ENCODE measurements at regions not wholly inside any gene's neighbourhood (a gene's known extent, or its start where the extent isn't known, plus 50 kb on each side); places are given as distances from the start of the nearest gene placed in this dataset.

GRCh38 chr5:83839788-83840187, 119.1 kb upstream of the HAPLN1 start:
- no TSS peak for BruUV-seq (replicated peaks)
- Histone ChIP-seq H3K79me2 (ENCODE audit: low read length) (no peaks in the 10 kb centered on the region), H3K27me3 (ENCODE audit: low read length) (no peaks in the 10 kb centered on the region), H3K36me3 (ENCODE audit: low read depth, low read length) (no peaks in the 10 kb centered on the region), H3F3A (ENCODE audit: low read length, unreplicated experiment) (no peaks in the 10 kb centered on the region), H3K4me2 (ENCODE audit: low read length) (no peak overlapping the region), H3K9me3 (ENCODE audit: low read length) (no peaks in the 10 kb centered on the region), H2AFZ (ENCODE audit: low read length) (no peak overlapping the region), H3K4me1 (ENCODE audit: insufficient read depth, low read length) (no peaks in the 10 kb centered on the region), H3K4me3 (ENCODE audit: low read length) (no peak overlapping the region), H3K9ac (ENCODE audit: low read length) (no peak overlapping the region), H4K20me1 (ENCODE audit: low read length) (no peaks in the 10 kb centered on the region), H3K9me2 (replicated peaks; ENCODE audit: low read length) (no peaks in the 10 kb centered on the region), H3K27ac (ENCODE audit: low read length) (no peak overlapping the region)
- DNase-seq (no peak), ATAC-seq (no peak)
- ChIA-PET CTCF (no interaction called here), POLR2A (ENCODE audit: unreplicated experiment) (no interaction called here)
- no peak for TF ChIP-seq CTCF (conservative IDR thresholded peaks at IDR 0.05; ENCODE audit: low read depth, low read length)
- no peak for TF ChIP-seq EZH2phosphoT487 (IDR thresholded peaks at IDR 0.05; ENCODE audit: borderline replicate concordance, low read length)
- TF ChIP-seq EZH2 (IDR thresholded peaks at IDR 0.05; ENCODE audit: low read length, unreplicated experiment) = no peak
- intact Hi-C loops (cut with micrococcal nuclease) = no loop called here

- Histone ChIP-seq H3K36me3 (ENCODE audit: low read depth, low read length) (no peaks in the 10 kb centered on the region), H3K9ac (ENCODE audit: low read length) (no peak overlapping the region), H3K4me3 (ENCODE audit: low read length) (no peak overlapping the region), H3K27me3 (ENCODE audit: low read length) (no peaks in the 10 kb centered on the region), H4K20me1 (ENCODE audit: low read length) (no peaks in the 10 kb centered on the region), H2AFZ (ENCODE audit: low read length) (no peak overlapping the region), H3F3A (ENCODE audit: low read length, unreplicated experiment) (no peaks in the 10 kb centered on the region), H3K27ac (ENCODE audit: low read length) (no peak overlapping the region), H3K9me2 (replicated peaks; ENCODE audit: low read length) (no peaks in the 10 kb centered on the region), H3K4me2 (ENCODE audit: low read length) (no peak overlapping the region), H3K79me2 (ENCODE audit: low read length) (no peaks in the 10 kb centered on the region), H3K4me1 (ENCODE audit: insufficient read depth, low read length) (no peaks in the 10 kb centered on the region), H3K9me3 (ENCODE audit: low read length) (no peaks in the 10 kb centered on the region)
- no peak for TF ChIP-seq EZH2 (IDR thresholded peaks at IDR 0.05; ENCODE audit: low read length, unreplicated experiment)
- no peak for TF ChIP-seq CTCF (conservative IDR thresholded peaks at IDR 0.05; ENCODE audit: low read depth, low read length)
- TF ChIP-seq EZH2phosphoT487 (IDR thresholded peaks at IDR 0.05; ENCODE audit: borderline replicate concordance, low read length) = no peak
- intact Hi-C loops (cut with micrococcal nuclease) = no loop called here
- POLR2A ChIA-PET (ENCODE audit: unreplicated experiment) = no interaction called here
- ATAC-seq (no peak), DNase-seq (no peak)
- CTCF ChIA-PET = no interaction called here
- BruUV-seq (replicated peaks) = no TSS peak
Measured at GRCh38 chr5:83839256-83839655, 118.6 kb upstream of the HAPLN1 start.

DNA sequence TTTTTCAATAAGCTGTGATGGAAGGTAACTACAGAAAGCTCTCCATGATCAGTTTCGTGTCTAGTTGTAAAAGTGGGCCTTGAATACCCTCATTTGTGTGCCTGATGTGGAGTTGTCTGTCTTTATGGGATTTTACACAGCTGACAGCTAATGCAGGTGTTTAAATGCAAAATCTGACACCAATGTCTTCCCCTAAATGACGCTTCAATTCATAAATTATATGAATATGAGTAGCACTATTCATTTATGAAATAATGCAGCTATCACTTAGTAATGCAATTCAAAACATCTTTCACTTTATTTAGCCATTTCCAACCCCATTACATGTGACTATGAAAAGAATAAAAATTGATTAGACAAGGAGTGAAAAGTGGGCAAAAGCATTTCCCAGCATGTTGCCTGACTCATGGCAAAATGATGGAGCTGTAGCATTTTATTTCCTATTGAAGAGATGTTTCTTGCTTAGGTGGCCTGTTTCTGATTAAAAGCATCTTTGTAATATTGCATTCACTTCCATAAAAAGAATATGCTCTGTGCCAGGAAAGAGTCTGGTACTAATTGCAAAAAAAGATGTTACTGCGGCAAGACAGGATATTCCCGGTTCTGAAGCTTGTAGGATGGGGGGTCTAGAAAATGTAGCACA, 116.7 kb upstream of the HAPLN1 start:
- ChIA-PET CTCF (no interaction called here), POLR2A (ENCODE audit: unreplicated experiment) (no interaction called here)
- Histone ChIP-seq H2AFZ (ENCODE audit: low read length) (no peak overlapping the region), H3K4me2 (ENCODE audit: low read length) (no peak overlapping the region), H3K9me3 (ENCODE audit: low read length) (no peaks in the 10 kb centered on the region), H3K4me3 (ENCODE audit: low read length) (no peak overlapping the region), H4K20me1 (ENCODE audit: low read length) (no peaks in the 10 kb centered on the region), H3K9me2 (replicated peaks; ENCODE audit: low read length) (no peaks in the 10 kb centered on the region), H3K9ac (ENCODE audit: low read length) (no peak overlapping the region), H3K27me3 (ENCODE audit: low read length) (no peaks in the 10 kb centered on the region), H3K4me1 (ENCODE audit: insufficient read depth, low read length) (no peaks in the 10 kb centered on the region), H3K79me2 (ENCODE audit: low read length) (no peaks in the 10 kb centered on the region), H3K27ac (ENCODE audit: low read length) (no peak overlapping the region), H3K36me3 (ENCODE audit: low read depth, low read length) (no peaks in the 10 kb centered on the region), H3F3A (ENCODE audit: low read length, unreplicated experiment) (no peaks in the 10 kb centered on the region)
- DNase-seq (no peak), ATAC-seq (no peak)
- TF ChIP-seq EZH2 (IDR thresholded peaks at IDR 0.05; ENCODE audit: low read length, unreplicated experiment) (no peak), EZH2phosphoT487 (IDR thresholded peaks at IDR 0.05; ENCODE audit: borderline replicate concordance, low read length) (no peak), CTCF (conservative IDR thresholded peaks at IDR 0.05; ENCODE audit: low read depth, low read length) (no peak)
- no TSS peak for BruUV-seq (replicated peaks)
- intact Hi-C loops (cut with micrococcal nuclease) = no loop called here
